ENCODE measurements at regions not wholly inside any gene's neighbourhood (a gene's known extent, or its start where the extent isn't known, plus 50 kb on each side); places are given as distances from the start of the nearest gene placed in this dataset.
"Not testable (repeated sequence)": the region's sequence is repeated elsewhere in the genome, so short reads cannot be mapped to it uniquely, and the experiment has no call there.

GRCh38 chr21:35559128-35559828 lies 501.0 kb downstream of the SETD4 start:
- DNase-seq, result no peak

- DNase-seq, result no peak
Measured at GRCh38 chr21:35556536-35556935, 503.8 kb downstream of the SETD4 start.

GRCh38 chr21:35552483-35552882 lies 503.4 kb upstream of the RUNX1 start:
- not testable (repeated sequence) for DNase-seq

- no peak for DNase-seq
Measured at GRCh38 chr21:35548904-35549615, 500.0 kb upstream of the RUNX1 start.

GRCh38 chr21:35547946-35548774 lies 499.1 kb upstream of the RUNX1 start:
- no peak for DNase-seq

- no peak for DNase-seq
Measured at GRCh38 chr21:35543746-35544145, 494.6 kb upstream of the RUNX1 start.

- DNase-seq, result no peak
Measured at GRCh38 chr21:35540950-35541638, 492.0 kb upstream of the RUNX1 start.

GRCh38 chr21:35538386-35538785 lies 489.3 kb upstream of the RUNX1 start:
- DNase-seq, result no peak

GRCh38 chr21:35537604-35538003 lies 488.5 kb upstream of the RUNX1 start:
- no peak for DNase-seq

GRCh38 chr21:35533893-35534292 lies 484.8 kb upstream of the RUNX1 start:
- no peak for DNase-seq

GRCh38 chr21:35530766-35531165 lies 481.7 kb upstream of the RUNX1 start:
- DNase-seq, result no peak

- DNase-seq, result no peak
Measured at GRCh38 chr21:35529171-35529863, 480.2 kb upstream of the RUNX1 start.

- DNase-seq, result no peak
Measured at GRCh38 chr21:35528116-35529042, 479.3 kb upstream of the RUNX1 start.

GRCh38 chr21:35527358-35527757 lies 478.3 kb upstream of the RUNX1 start:
- no peak for DNase-seq

- no peak for DNase-seq
Measured at GRCh38 chr21:35525443-35525842, 476.3 kb upstream of the RUNX1 start.

GRCh38 chr21:35521852-35522505 lies 472.9 kb upstream of the RUNX1 start:
- no peak for DNase-seq

- DNase-seq, result no peak
Measured at GRCh38 chr21:35521293-35521692, 472.2 kb upstream of the RUNX1 start.

- DNase-seq, result no peak
Measured at GRCh38 chr21:35520856-35521255, 471.8 kb upstream of the RUNX1 start.

GRCh38 chr21:35520302-35520701 lies 471.2 kb upstream of the RUNX1 start:
- DNase-seq, result no peak

- no peak for DNase-seq
Measured at GRCh38 chr21:35517865-35518264, 468.8 kb upstream of the RUNX1 start.

GRCh38 chr21:35516292-35516691 lies 467.2 kb upstream of the RUNX1 start:
- not testable (repeated sequence) for DNase-seq

Data from hippocampal formation (tissue), 2 donors.